ENCODE measurements at regions not wholly inside any gene's neighbourhood (a gene's known extent, or its start where the extent isn't known, plus 50 kb on each side); places are given as distances from the start of the nearest gene placed in this dataset.

- no peak for TF ChIP-seq CTCF (IDR thresholded peaks at IDR 0.05; ENCODE audit: insufficient read depth in 1 of 2, low read depth in 1 of 2, low read length in 1 of 2, severe bottlenecking in 1 of 2, unreplicated experiment in 1 of 2)
- ChIA-PET CTCF (no interaction called here), POLR2A (no interaction called here)
- DNase-seq: no peak
- no peaks in the 10 kb centered on the region for H3K36me3 Mint-ChIP-seq (ENCODE audit: insufficient read depth, unreplicated experiment)
- intact Hi-C loops (cut with micrococcal nuclease; ENCODE audit: unreplicated experiment): no loop called here
- no peak overlapping the region for H3K4me3 Mint-ChIP-seq (ENCODE audit: unreplicated experiment)
- no peaks in the 10 kb centered on the region for H3K9me3 ChIP-seq
- no peaks in the 10 kb centered on the region for H3K27me3 ChIP-seq (replicated peaks; ENCODE audit: control insufficient read depth, insufficient read depth, low read length)
- no peaks in the 10 kb centered on the region for H3K27me3 Mint-ChIP-seq (ENCODE audit: insufficient read depth, unreplicated experiment)
- H3K9me3 Mint-ChIP-seq (ENCODE audit: unreplicated experiment): peaks cover 25% of the 10 kb centered on the region
- H3K4me1 ChIP-seq: no peaks in the 10 kb centered on the region
- H3K36me3 ChIP-seq (ENCODE audit: control insufficient read depth, insufficient read depth, low read length): no peaks in the 10 kb centered on the region
- no peak overlapping the region for H3K27ac Mint-ChIP-seq (ENCODE audit: unreplicated experiment)
- no TSS peak for BruUV-seq (replicated peaks)
- H3K4me3 ChIP-seq (ENCODE audit: low read depth, low read length): no peak overlapping the region
- no peaks in the 10 kb centered on the region for H3K4me1 Mint-ChIP-seq (ENCODE audit: low read depth, unreplicated experiment)
These were observed 234.7 kb upstream of the PPP2R2D start for GRCh38 chr10:131666091-131666490.

DNA sequence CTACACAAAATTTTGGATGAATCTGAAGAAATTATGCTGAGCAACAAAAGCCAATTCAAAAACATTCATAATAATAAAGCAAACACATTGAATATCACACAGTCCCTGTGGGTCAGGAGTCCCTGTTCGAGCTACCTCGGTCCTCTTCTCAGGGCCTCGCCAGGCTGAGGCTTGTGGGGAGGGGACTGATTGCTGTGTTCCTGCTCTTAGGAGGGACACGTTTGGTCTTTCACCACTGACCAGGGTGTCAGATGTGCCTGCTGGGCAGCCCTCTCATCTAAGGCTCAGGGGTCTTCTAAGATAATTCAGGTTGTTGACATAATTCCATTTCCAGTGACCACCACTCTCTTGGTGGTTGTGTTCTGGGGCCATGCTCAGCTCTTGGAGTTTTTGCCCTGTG is 233.8 kb upstream of the PPP2R2D start:
- no TSS peak for BruUV-seq (replicated peaks)
- intact Hi-C loops (cut with micrococcal nuclease; ENCODE audit: unreplicated experiment): no loop called here
- Histone ChIP-seq H3K4me3 (ENCODE audit: low read depth, low read length) (no peak overlapping the region), H3K27me3 (replicated peaks; ENCODE audit: control insufficient read depth, insufficient read depth, low read length) (no peaks in the 10 kb centered on the region), H3K36me3 (ENCODE audit: control insufficient read depth, insufficient read depth, low read length) (no peaks in the 10 kb centered on the region), H3K4me1 (no peaks in the 10 kb centered on the region), H3K9me3 (no peaks in the 10 kb centered on the region)
- no peak for DNase-seq
- Mint-ChIP-seq H3K27ac (ENCODE audit: unreplicated experiment) (no peak overlapping the region), H3K9me3 (ENCODE audit: unreplicated experiment) (peaks cover 29% of the 10 kb centered on the region), H3K27me3 (ENCODE audit: insufficient read depth, unreplicated experiment) (no peaks in the 10 kb centered on the region), H3K4me1 (ENCODE audit: low read depth, unreplicated experiment) (no peaks in the 10 kb centered on the region), H3K4me3 (ENCODE audit: unreplicated experiment) (no peak overlapping the region), H3K36me3 (ENCODE audit: insufficient read depth, unreplicated experiment) (no peaks in the 10 kb centered on the region)
- ChIA-PET POLR2A (no interaction called here), CTCF (no interaction called here)
- no peak for TF ChIP-seq CTCF (IDR thresholded peaks at IDR 0.05; ENCODE audit: insufficient read depth in 1 of 2, low read depth in 1 of 2, low read length in 1 of 2, severe bottlenecking in 1 of 2, unreplicated experiment in 1 of 2)

DNA sequence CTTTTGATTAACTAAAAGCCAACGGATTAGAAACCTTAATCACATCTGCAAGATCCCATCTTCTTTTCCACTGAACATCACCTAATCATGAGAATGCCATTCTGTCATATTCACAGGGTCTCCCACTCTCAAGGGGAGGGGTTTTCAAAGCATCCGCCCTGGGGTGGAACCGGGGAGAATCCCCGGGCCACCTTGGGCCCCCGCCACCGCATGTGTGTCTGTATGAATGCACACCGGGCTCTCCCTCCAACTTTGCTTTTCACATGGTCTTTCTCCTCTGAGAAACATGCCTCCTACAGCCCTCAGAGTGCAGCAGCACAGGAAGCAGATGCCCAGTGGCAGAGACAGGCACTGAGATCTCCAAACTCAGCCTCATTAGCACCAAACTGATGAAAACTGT is 233.2 kb upstream of the PPP2R2D start:
- ChIA-PET POLR2A (no interaction called here), CTCF (no interaction called here)
- H3K36me3 Mint-ChIP-seq (ENCODE audit: insufficient read depth, unreplicated experiment): no peaks in the 10 kb centered on the region
- H3K9me3 Mint-ChIP-seq (ENCODE audit: unreplicated experiment): peaks cover 34% of the 10 kb centered on the region
- Histone ChIP-seq H3K36me3 (ENCODE audit: control insufficient read depth, insufficient read depth, low read length) (no peaks in the 10 kb centered on the region), H3K4me3 (ENCODE audit: low read depth, low read length) (no peak overlapping the region), H3K27me3 (replicated peaks; ENCODE audit: control insufficient read depth, insufficient read depth, low read length) (no peaks in the 10 kb centered on the region), H3K9me3 (0 out of 2 replicates have a peak, but pooled peaks cover 5% of the 10 kb centered on the region), H3K4me1 (no peaks in the 10 kb centered on the region)
- BruUV-seq (replicated peaks): no TSS peak
- no peak for DNase-seq
- H3K4me1 Mint-ChIP-seq (ENCODE audit: low read depth, unreplicated experiment): no peaks in the 10 kb centered on the region
- TF ChIP-seq CTCF (IDR thresholded peaks at IDR 0.05; ENCODE audit: insufficient read depth in 1 of 2, low read depth in 1 of 2, low read length in 1 of 2, severe bottlenecking in 1 of 2, unreplicated experiment in 1 of 2): no peak
- H3K27me3 Mint-ChIP-seq (ENCODE audit: insufficient read depth, unreplicated experiment): no peaks in the 10 kb centered on the region
- H3K4me3 Mint-ChIP-seq (ENCODE audit: unreplicated experiment): no peak overlapping the region
- intact Hi-C loops (cut with micrococcal nuclease; ENCODE audit: unreplicated experiment): no loop called here
- H3K27ac Mint-ChIP-seq (ENCODE audit: unreplicated experiment): no peak overlapping the region

Measured in Caco-2 (cell line).